Ovary (tissue), 7 donors: ENCODE measurements at regions not wholly inside any gene's neighbourhood (a gene's known extent, or its start where the extent isn't known, plus 50 kb on each side); places are given as distances from the start of the nearest gene placed in this dataset.

Experiments used
- DNase-seq, 5 donors: peaks; one replicate each; pipeline ENCODE4 v3.0.0-alpha.2; 2019 to 2020
- H3K27ac ChIP-seq, 2 donors: fragments of 200-600 bp; one replicate each; pipeline versions ENCODE4 v1.5.1 to v1.8.0; 2019 to 2022
- H3K27me3 ChIP-seq: fragments of 200-600 bp; one replicate; pipeline ENCODE4 v1.8.0; 2022
- H3K36me3 ChIP-seq: fragments of 200-600 bp; sonication (generic); one replicate; pipeline ENCODE4 v1.5.1; 2019
- H3K4me1 ChIP-seq: one replicate; pipeline ENCODE4 v1.8.1; 2013; ENCODE audit warnings: mild to moderate bottlenecking, moderate library complexity; ENCODE audit not compliant: insufficient read depth
- H3K4me3 ChIP-seq: fragments of 200-600 bp; sonication (generic); one replicate; pipeline ENCODE4 v1.5.1; 2017
- H3K9me3 ChIP-seq, 2 donors: fragments of 200-600 bp in 1 of 2; sonication (generic) in 1 of 2; one replicate each; pipeline versions ENCODE4 v1.5.1 to v1.8.1; 2013 to 2019; ENCODE audit warnings: mild to moderate bottlenecking in 1 of 2, moderate library complexity in 1 of 2
- CTCF ChIP-seq, 3 donors: fragments of 450-650 bp in 2 of 3; fragments of 200-600 bp in 1 of 3; IDR thresholded peaks; one replicate each; pipeline versions ENCODE4 v1.5.1 to v1.8.0; 2016 to 2022; ENCODE audit warnings: antibody characterized with exemption in 3 of 3, mild to moderate bottlenecking in 1 of 3
- EP300 ChIP-seq: sonication (generic); formaldehyde crosslinking; IDR thresholded peaks from one replicate; pipeline ENCODE4 v1.6.1; 2017; ENCODE audit warnings: antibody characterized with exemption
- POLR2A ChIP-seq: fragments of 450-650 bp; IDR thresholded peaks from one replicate; pipeline ENCODE4 v1.6.1; 2017; ENCODE audit warnings: antibody characterized with exemption, mild to moderate bottlenecking, moderate library complexity
- WGBS, 3 donors: extraction: QIAGEN DNeasy Blood & Tissue Kit in 1 of 3; methylation state at CpG; one replicate each; pipeline versions ENCODE4 v1.1.5 to v1.1.7; 2013 to 2017; 5-methylcytosine and 5-hydroxymethylcytosine counted together
- intact Hi-C, 4 donors: fragments of 100-400 bp; cut with DNase I; formaldehyde crosslinking; loops; one replicate each; pipeline versions ENCODE4 v1.11.0 to v1.15.1; 2022 to 2023
- donor health status: DM: no; HTN: no; CAD: no; lungs with moderate emphysema.
- donor health status: DM: no; HTN: no; CAD: no.
- donor health status: Bipolar disorder and iron deficiency.
- donor health status: DM: no; HTN: no; CAD: no.
- donor health status: DM: yes; HTN: yes; CAD: no.

- whole genome bisulfite sequencing, 3 donors = 59 to 79% (median 65%) methylated on average over 2 of the region's 2 CpGs
- no peak overlapping the region for H3K27ac ChIP-seq
- no peak for DNase-seq
- H3K27me3 ChIP-seq = no peaks in the 10 kb centered on the region
- no peaks in the 10 kb centered on the region for H3K4me1 ChIP-seq
- no peak overlapping the region for H3K4me3 ChIP-seq
- no peaks in the 10 kb centered on the region for H3K9me3 ChIP-seq
- no peaks in the 10 kb centered on the region for H3K36me3 ChIP-seq
- intact Hi-C loops = no loop called here
- no peak for TF ChIP-seq EP300
- no peak for TF ChIP-seq POLR2A
- TF ChIP-seq CTCF (IDR thresholded peaks at IDR 0.05) = no peak
These were observed 334.8 kb upstream of the OBI1 start for GRCh38 chr13:78993792-78994191.

GRCh38 chr13:78981913-78982312 is 323.0 kb upstream of the OBI1 start:
- H3K27ac ChIP-seq = no peak overlapping the region
- DNase-seq = no peak
- H3K27me3 ChIP-seq = no peaks in the 10 kb centered on the region
- H3K36me3 ChIP-seq = no peaks in the 10 kb centered on the region
- no peaks in the 10 kb centered on the region for H3K9me3 ChIP-seq
- WGBS, 3 donors = 71 to 72% (median 72%) methylated on average over 4 of the region's 4 CpGs
- TF ChIP-seq CTCF (IDR thresholded peaks at IDR 0.05) = no peak
- no peak overlapping the region for H3K4me3 ChIP-seq
- intact Hi-C loops = no loop called here
- no peaks in the 10 kb centered on the region for H3K4me1 ChIP-seq

DNA sequence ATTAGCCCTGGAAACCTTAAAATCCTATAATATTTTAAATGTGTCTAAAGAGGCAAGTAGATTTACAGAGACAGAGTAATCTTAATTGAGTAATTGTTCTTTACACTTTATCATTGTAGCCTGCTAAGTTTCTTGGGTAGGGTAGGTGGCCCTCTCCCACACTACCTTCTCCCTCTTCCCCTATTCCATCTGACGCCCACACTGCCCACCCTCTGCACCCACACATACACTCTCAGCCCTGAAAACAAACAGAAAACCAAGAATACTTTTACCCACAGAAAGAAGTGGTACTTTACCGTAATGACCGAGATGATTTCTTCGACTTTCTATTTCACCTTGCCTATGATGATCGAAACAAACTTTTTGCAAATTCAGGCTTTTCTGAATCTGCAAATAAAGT is 320.4 kb upstream of the OBI1 start:
- no peak for DNase-seq
- no peaks in the 10 kb centered on the region for H3K4me1 ChIP-seq
- H3K36me3 ChIP-seq = no peaks in the 10 kb centered on the region
- H3K27ac ChIP-seq = no peak overlapping the region
- intact Hi-C loops = no loop called here
- H3K9me3 ChIP-seq = no peaks in the 10 kb centered on the region
- no peak overlapping the region for H3K4me3 ChIP-seq
- TF ChIP-seq EP300 = no peak
- no peaks in the 10 kb centered on the region for H3K27me3 ChIP-seq
- WGBS, 3 donors = 83 to 88% (median 86%) methylated on average over 5 of the region's 5 CpGs

DNA sequence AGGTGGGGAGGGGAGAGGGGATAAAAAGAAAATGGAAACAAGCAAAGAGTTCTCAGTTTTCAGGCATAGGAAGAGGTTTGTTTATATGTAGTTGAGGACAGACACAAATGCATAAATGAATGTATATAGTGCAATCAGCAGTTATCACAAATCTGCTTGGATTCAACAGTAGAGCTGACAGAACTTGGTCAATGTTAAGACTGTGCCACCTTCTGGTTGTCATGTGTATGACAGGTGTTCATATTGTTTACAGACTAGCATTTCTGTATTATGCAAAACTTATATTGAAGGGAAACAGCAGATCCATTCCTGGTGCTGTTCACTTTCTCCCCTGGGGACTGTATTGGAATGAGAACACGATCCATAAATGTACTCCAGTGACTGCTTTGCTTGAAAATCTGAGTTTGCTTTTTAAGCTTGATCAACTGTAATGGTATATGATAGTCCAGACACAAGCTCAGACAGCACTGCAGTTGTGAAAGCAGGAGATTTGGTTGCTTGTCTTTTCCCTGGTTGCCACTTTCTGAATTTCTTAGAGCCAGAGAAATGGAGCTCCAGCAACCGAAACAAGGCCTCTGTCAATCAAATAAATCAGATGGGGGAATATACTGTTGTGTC is 319.5 kb upstream of the OBI1 start:
- Histone ChIP-seq H3K27ac (no peak overlapping the region), H3K36me3 (no peaks in the 10 kb centered on the region), H3K4me3 (no peak overlapping the region), H3K27me3 (no peaks in the 10 kb centered on the region), H3K4me1 (no peaks in the 10 kb centered on the region), H3K9me3 (no peaks in the 10 kb centered on the region)
- TF ChIP-seq CTCF (IDR thresholded peaks at IDR 0.05) = no peak
- TF ChIP-seq EP300 = no peak
- no peak for TF ChIP-seq POLR2A
- 23 to 33% (median 29%) methylated on average over 2 of the region's 2 CpGs for WGBS, 3 donors
- peak in 1 of 5 donors; percentile 16 for DNase-seq
- intact Hi-C loops = no loop called here

DNA sequence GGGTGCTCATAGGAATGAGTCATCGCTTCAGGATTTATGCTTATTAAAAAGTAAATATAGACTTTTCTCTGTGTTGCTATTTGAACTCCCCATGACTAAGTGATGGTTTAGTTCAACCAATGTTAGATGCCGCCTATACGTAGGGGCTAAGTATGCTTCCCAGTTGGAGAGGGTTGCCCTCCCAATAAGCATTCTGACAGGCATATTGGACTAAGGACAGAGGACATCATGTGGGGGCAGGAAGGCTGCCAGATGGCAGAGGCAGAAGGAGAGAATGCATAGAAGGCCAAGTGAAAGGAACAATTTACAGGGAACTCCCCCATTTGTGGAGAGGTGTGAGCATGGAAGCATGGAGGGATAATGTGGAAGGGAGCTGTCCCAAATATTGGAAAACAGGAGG is 318.4 kb upstream of the OBI1 start:
- Histone ChIP-seq H3K9me3 (no peaks in the 10 kb centered on the region), H3K27ac (no peak overlapping the region), H3K4me3 (no peak overlapping the region), H3K4me1 (no peaks in the 10 kb centered on the region), H3K36me3 (no peaks in the 10 kb centered on the region), H3K27me3 (no peaks in the 10 kb centered on the region)
- intact Hi-C loops = loop anchor here in 1 of 4 donors (2.0 kb wide), 1 partner anchor 835 kb away; no protein-coding TSS in a partner anchor
- 90 to 93% (median 92%) methylated on average over 3 of the region's 3 CpGs for WGBS, 3 donors
- TF ChIP-seq EP300 (no peak), POLR2A (no peak), CTCF (IDR thresholded peaks at IDR 0.05) (no peak)
- no peak for DNase-seq
